NCI-H187 treated with DMSO at 0.1 percent for 48 hours (cell line): ENCODE measurements at regions not wholly inside any gene's neighbourhood (a gene's known extent, or its start where the extent isn't known, plus 50 kb on each side); places are given as distances from the start of the nearest gene placed in this dataset.
"Not testable (repeated sequence)": the region's sequence is repeated elsewhere in the genome, so short reads cannot be mapped to it uniquely, and the experiment has no call there.

Experiments
- DNase-seq: peaks from one replicate; lab custom pipeline; 2025; lab: John Stamatoyannopoulos, UW

DNA sequence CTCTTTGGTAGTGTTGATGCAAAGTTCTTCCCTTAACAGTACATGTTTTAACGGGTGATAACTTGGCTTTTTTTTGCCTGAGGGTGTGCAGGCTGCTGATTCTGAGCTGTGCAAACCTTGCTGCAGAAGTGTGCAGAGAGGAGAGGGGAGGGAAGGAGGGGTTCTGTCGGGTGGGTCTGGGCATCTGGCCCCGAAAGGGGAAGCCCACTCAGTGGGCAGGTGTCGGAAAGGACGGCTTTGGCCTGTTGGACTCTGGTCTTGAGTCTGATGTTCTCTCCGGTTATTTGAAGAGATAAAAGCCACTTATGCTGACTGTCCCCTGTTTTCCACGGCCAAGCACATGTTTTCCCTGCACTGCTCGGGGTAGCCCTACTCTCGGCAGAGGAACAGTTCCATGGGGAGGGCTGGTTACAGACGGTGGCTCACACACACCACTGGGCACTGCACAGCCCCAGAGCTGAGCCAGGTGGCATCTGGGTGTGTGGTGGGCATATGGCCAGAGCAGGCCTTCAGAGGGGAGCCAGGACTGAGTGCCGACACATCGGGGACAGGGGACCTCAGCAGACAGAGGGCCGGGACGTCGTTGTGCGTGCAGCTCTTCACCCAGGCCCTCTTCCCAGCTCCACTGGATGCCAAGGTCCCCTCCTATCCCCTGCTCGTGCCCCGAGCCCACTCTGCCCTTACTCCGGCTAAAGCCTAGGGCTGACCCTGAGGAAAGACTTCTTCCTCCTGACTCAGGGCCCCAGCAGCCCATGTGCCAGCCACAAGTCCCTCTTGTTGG, 93.2 kb downstream of the TEX29 start:
- no peak for DNase-seq

DNA sequence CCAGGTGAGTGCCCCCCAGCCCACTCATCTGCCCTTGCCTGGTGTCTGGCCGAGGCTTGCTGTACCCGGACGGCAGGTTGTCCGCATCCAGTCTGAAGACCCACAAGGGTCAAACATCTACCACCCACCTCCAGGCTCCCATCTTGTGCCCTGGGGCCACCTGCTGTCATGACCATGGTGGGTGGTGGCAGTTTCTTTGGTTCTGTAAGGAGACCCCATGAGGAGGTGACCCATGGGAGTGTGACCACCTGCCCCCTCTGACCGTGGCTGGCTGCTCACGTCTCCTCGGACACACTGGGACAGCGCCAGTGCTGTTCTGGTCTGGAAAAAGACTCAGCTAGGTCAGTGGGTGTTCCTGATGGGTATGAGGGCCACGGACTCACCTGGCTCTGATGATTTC, 93.9 kb downstream of the TEX29 start:
- DNase-seq: no peak

DNA sequence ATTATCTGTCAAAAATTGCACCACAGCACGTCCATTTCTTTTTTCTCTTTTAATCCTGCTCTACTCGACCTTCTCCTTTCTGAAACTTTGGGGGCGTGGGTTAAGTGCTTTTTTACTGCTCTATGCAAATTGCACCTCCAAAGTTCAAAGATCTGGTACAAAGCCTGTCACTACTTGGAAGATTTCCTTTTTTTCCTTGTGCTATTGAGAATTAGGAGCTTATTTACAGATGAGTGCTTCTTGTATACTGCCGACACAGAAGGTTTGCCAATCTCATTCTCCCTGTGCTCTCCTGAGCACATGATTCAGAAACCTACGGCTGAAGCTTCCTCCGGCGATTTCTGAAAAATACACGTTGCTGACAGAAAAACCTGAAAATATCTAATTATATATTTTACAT, 94.8 kb downstream of the TEX29 start:
- DNase-seq: no peak

DNA sequence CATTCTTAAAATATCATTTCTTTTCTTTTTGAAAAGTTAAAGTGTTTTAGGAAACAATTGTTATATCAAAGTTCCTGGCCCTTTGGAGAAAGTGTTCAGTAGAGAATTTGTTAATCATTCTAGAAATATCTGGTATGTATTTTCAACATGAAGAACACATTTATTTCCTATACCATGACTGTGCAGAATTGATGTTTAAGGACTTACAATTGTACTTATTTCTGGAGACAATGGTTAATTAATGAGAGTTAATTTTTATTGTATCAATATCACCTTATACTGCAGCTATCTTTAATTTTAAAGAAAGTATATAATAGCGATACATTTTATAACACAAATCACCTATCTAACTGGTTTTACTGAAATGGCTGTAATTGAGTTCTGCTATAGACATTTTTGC, 95.3 kb downstream of the TEX29 start:
- no peak for DNase-seq

DNA sequence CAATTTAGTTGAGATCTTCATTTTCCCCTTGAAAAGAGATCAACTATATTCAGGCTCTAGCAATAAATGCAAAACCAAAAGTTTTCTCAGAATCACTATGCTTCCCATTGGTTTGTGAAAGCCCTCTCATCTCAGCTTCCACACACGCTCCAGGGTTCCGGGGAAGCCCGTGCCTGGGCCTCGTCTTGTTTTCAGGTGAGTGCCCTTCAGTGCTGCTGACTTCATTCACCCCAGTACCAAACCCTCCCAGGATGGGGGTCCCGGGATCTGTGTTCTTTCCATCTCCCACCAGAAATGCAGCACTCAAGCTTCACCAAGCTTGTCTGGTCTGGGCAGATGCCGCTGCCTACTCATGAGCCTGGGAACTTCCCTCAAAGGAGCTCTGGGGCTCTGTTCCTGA, 97.7 kb downstream of the TEX29 start:
- no peak for DNase-seq

DNA sequence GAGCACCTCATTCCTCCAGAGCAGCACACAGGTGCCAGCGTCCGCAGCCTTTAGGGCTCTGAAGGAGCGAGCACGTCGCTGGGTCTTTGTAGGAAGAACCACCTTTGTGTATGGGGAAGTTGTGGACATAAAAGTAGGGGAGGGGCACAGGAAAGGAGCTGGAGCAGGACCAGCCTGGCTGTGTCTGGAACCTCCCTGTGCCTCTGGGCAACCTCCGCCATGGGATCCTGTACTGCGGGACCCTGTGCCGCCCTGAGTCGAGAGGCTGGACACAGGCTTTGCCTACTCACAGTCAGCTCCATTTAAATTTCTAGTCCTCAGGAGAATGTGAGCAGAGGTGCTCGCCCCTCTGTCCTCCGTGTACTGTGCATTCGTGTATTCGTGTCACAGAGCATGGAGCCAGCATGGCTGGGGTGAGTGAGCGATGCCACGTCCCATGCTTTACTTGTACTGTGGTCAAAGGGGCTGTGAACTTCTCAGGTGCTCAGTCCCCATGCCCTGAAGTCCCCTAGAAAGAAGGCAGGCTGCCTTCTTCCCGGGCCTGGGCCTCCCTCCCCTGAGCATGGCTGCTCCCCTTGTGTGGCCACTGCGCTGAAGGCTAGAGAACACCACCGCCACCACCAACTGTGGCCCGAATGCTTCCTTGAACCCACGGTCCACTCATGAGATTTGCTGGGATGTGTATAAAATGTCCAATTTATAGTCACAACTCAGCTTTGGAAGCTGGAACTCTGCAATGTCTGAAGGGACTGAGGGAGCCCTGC, 99.9 kb downstream of the TEX29 start:
- DNase-seq: no peak

DNA sequence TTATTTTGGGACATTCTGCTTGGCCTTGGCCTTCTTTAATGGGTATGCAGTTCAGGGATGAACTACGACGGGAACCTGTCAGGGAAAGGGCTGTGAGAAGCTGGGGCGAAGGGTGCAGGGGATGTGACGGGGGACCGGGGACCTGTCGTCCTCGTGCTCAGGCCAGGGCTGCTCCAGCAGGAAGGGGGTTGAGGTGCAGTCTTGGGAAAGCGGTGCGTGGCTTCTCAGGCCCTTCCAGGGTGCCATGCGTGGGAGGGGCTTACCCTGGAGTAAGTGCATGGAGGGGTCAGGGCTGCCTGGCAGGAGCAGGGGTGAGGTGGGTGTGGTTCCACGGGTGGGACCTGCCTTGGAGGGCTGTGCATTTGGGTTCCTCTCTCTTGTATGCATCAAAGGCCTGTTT, 100.8 kb downstream of the TEX29 start:
- no peak for DNase-seq

DNA sequence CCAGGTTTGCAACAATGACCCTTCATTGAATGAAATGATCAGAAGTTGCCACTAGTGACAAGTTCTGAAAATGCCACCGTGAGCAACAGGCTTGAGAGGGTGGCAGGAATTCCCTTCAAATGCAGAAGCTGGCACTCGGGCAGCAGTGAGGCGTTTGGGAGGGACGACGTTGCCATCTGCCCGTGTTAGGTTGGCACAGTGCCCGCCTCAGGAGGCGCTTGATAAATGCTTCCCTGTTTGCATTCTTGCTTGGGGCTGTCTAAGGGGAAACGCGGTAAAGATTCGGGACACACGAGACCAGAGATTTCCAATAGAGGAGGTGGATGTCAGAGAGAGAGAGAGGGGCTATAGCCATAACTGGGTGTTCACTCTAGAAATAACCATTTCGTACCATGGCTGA, 101.9 kb downstream of the TEX29 start:
- no peak for DNase-seq

DNA sequence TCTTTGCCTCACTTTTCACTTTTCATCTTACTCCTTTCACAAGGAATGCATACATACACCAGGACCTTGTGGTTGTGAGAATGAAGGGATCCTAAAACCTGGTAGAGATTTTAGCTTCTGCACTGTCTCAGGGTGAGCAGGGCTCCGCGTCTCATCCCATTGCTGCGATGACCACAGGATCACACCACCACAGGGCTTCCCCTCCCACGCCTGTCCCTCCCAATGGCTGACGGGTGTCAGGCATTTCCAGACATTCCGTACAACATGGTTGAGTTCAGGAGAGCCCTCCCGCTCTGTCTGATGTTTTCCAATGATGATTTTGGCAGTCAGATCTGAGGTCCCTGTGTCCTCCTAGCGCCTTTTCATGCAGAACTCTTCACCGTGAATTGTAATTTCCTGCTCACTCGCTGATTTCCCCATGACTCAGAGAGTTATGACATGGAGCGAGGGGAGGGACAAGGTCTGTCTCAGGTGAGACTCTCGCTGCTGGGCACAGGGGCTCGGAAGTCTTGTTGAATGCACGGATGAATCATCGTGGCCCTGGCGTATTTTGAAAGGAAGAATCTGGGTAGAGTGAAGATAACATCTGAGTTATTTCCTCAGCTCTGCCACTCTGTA, 102.8 kb downstream of the TEX29 start:
- no peak for DNase-seq

DNA sequence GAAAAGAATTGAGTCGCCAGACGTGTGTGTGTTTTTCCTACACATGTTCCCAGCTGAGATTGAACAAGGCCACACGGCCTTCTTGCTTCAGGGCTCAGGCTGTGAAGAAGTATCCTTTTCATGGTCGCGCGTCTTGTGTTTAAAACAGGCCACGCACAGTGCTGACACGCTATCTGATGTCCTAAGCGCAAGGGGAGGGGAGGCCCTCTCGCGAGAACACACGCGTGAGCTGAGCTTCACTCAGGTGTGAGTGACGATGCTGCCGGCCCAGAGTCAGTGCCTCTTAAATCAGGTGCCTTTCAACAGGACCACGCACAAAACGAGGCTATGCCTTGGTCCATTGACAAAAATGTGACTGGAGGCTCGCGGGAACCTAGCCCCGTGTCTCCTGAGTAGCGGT, 103.7 kb downstream of the TEX29 start:
- DNase-seq: no peak

DNA sequence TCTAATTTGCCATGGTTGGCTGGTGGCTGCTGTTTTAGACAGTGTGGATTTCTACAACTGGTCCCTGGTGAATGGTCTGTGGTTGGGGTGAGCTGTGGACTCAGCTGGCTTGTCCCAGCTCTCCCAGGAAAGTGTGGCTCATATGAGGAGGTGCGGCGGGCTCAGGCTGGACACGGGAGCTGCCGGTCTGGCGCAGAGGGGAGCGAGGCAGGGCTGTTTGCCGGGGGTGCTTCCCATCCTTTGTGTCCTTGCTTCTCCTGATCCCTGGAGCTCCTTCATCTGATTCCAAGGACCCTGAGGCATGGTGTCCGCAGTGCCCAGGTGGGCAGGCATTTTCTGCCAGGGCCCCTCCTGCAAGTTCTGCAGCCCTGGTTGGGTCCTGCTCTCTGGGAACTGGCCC, 104.9 kb downstream of the TEX29 start:
- DNase-seq: no peak

DNA sequence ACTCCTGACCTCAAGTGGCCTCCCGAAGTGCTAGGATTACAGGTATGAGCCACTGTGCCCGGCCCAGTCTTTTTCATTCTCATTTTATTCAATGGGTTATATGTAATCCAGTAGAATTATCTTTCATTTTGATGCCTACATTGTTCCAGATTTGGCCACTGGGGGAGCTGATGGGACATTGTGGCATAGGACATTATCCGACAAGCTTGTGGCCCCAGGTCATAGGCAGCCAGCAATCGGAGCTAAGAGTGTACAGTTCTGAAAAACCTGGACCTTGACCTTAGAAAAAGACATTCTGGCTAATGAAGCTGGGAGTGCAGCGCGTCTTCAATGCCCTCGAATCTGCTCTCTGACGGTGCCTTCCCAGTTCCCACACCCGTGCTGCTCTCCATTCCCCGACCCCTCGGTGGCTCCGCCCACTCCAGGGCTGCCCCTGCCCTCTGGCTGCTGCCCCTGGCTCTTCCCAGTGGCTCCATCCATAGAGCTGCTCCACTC, 108.7 kb downstream of the TEX29 start:
- DNase-seq: no peak

DNA sequence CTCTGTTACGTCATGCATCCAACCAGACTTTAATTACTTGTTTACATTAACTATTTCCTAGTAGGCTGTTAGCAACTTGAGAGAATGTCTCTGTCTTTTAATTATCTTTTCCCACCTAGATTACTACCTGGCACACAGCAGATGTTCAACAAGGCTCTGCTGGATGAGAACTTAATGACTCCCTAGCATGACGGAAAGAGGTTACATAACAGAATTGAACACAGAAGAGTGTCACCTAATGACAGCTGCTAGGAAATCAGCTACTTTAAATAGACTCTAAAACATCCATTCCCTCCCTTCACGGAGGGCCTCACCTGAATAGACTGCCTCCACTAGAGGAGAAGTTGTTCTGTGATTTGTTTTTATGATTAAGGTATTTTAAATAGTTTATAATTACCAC, 110.8 kb downstream of the TEX29 start:
- DNase-seq: peak; percentile 55

DNA sequence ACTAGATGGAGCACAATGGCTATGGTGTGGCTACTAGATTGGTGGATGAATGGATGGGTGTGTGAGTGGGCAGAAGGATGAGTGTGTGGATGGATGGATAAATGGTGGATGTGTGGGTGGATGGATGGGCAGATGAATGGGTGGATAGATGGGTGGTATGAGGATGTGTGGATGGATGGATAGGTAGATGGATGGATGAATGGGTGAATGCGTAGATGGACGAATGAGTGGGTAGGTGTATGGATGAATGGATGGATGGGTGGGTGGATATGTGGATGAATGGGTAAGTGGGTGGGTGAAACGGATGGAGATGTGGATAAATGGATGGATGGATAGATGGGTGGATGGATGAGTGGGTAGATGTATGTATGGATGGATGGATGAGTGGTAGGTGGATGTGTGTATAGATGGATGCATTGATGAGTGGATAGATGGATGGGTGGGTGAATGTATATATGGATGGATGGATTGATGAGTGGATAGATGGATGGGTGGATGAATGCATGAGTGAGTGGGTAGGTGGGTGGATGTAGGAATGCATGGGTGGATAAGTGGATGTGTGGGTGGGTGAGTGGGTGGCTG, 114.2 kb downstream of the TEX29 start:
- no peak for DNase-seq

DNA sequence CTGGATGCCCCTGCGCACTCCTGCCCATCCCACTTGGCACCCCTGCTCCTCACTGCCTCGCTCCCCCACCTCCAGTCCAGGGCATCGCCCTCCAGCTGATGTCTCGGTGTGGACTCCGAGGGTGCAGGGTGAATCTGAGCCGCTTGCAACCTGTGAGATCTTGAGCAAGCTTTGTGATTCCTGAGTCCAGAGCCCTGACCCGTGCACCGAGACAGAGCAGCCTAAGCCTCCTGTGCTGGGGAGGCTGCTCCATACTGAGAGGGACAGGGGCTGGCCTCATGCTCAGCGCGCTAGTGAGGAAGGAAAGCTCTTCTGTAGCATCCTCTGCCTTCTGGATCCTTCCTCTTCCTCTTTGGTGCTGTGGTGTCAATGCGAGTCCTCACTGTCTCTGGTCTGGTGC, 116.0 kb downstream of the TEX29 start:
- no peak for DNase-seq

DNA sequence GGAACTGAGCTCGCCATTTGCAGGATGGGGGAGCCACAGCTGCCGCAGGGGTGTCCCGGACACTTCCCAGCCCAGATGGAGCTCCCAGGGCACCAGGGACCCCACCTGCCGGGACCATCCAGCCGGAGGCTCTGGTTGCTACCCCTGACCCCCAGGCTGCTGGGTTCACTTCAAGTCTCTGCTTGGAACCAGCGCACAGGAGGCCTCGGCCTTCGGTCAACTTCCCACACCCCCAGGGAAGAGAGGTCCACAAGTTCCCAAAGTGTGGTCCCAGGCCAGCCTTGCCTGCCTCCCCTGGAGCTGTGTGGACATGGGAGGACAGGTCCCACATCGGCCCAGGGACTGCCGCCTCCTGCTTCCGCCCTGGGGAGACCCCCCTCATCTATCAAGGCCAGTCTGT, 117.0 kb downstream of the TEX29 start:
- no peak for DNase-seq

DNA sequence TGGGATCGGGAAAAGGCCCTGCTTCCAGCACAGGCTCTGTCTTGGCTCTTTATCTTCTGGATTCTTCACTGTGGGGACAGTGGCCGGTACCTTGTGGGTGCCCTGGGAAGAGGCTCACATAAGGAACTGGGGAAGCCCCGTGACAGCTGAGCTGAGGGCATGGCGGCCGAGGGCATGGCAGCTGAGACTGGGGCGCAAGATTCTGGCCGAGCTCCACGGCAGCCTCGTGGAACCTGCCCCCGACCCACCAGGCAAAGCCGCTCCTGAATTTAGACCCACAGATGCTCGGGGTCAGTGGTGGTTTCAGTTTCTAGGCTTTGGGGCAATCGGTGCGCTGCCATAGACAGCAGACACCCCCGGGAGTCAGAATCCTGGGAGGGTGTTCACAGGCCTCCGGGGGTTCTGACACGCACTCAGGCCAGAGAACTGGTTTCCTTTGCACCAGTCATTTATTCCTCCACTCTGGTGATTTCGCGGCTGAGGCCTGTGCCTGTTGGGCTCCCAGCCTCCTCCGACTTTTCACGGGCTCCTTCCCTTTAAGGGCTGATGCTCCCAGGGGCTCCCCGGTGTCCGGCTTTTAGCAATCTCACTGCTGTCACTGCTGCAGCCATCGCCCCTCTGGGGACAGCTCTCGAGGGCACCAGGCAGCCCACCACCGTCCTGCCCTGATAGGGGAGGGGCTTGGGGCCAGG, 117.6 kb downstream of the TEX29 start:
- no peak for DNase-seq

DNA sequence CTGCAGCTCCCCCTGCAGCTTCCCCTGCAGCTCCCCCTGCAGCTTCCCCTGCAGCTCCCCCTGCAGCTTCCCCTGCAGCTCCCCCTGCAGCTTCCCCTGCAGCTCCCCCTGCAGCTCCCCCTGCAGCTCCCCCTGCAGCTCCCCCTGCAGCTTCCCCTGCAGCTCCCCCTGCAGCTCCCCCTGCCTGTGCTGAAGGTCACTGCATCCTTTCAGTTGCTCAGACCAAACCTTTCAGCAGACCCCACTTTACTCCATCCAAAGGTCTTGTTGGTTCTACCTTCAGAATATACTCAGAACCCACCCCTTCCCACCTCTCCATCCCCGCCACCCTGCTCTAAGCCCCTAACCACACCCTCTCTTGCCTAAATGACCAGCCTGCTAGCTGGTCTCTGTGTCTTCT, 120.0 kb downstream of the TEX29 start:
- DNase-seq: not testable (repeated sequence)

DNA sequence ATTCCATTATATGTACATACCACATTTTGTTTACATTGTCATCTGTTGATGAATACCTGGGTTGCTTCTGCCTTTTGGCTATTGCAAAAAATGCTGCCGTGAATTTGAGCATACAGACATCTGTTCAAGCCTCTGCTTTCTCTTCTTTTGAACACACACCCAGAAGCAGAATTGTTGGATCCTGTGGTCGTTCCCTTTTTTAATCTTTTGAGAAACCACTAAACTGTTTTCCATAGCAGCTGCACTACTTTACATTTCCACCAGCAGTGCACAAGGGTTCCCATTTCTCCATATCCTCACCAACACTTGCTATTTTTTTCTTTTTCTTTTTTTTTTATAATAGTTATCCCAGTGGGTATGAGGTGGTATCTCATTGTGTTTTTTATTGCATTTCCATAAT, 123.5 kb downstream of the TEX29 start:
- DNase-seq: no peak

DNA sequence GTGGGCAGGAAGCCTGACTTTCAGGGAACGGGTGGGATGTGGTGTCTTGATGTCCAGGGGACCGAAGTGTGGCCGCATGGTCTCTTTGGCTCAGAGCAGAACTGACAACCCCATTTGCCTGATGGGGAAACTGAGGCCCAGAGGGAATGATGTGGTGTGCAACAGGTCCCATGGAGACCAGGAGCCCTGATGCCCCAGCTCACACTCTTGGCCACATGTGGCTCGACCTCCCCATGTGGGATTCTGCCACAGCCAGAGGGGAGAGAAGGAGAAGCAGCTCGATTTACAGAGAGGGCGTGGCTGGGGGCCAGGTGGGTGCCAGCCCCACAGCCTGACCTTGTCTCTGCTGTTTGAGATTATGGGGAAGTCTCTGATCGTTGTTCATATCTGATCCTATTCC, 128.1 kb downstream of the TEX29 start:
- DNase-seq: no peak

DNA sequence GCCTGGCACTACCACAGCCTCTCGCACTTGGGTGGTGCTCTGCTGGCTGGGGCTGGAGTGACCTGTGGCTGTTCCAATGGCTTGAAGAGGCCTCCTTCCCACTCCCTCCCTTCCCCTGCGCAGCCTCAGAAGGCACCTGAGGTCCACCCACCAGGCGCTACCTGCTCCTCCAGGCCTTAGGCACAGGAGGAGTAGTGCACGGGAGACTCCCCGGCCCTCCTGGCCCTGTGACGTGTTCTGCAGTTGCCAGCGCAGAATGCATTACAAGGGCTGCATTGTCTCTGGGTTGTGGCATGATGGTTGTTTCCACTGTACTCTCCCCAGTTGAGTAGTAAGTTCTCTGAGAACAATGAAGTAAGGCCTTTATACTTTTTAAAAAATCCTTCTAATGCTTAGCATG, 128.6 kb downstream of the TEX29 start:
- no peak for DNase-seq

DNA sequence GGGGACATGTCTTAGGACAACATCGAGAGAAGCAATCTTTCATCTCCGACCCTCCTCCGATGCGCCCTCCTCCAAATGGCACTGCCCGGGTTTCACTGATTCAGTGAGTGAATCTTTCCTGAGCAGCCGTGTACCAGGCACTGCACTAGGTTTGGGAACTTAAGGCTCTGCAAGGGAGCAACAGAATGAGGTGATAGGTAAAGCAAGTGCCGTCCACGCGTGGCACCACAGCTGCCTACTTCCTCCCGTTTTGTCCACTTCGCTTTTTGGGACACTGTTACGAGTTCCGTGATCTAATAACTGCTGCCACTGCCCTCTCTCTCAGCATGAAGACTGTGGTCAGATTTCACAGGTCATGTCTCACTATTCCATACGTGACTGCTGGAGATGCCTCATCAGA, 131.0 kb downstream of the TEX29 start:
- no peak for DNase-seq
